ENCODE measurements at regions not wholly inside any gene's neighbourhood (a gene's known extent, or its start where the extent isn't known, plus 50 kb on each side); places are given as distances from the start of the nearest gene placed in this dataset.
"Not testable (repeated sequence)": the region's sequence is repeated elsewhere in the genome, so short reads cannot be mapped to it uniquely, and the experiment has no call there.

- DNase-seq, result no peak
Observed at GRCh38 chr6:21935561-21936028, 342.0 kb downstream of the SOX4 start.

GRCh38 chr6:21937466-21937865 is 343.9 kb downstream of the SOX4 start:
- DNase-seq, result no peak

DNA sequence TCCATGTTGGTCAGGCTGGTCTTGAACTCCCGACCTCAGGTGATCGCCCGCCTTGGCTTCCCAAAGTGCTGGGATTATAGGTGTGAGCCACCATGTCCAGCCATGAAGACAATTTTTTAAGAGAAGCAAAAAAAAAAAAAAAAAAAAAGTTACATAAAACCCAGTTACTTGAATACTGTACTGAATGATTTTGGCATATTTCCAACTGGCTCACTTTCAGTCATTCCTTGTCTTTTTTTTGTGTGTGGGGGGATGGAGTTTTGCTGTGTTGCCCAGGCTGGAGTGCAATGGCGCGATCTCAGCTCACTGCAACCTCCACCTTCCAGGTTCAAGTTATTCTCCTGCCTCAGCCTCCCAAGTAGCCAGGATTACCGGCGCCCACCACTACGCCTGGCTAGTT is 345.5 kb downstream of the SOX4 start:
- DNase-seq, result not testable (repeated sequence)

GRCh38 chr6:21941926-21942325 is 348.4 kb downstream of the SOX4 start:
- no peak for DNase-seq

DNA sequence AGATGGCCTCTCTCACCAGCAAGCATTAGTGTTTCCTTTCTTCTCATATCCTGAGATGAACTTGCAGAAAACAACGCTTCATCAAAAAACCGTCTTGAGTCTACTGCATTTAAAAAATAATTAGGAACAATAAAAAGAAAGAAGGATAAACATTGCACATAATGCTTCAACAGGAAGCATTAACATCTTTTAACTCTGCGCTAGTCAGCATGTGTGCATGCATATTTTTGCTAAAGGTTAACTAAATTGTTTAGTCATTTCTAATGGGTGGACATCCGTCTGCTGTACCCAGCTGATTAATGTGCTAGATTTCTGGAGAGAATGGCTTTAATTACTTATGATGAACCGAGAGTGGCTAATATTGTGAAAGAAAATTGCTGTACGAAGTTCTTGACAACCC is 349.3 kb downstream of the SOX4 start:
- DNase-seq, result no peak

GRCh38 chr6:21946298-21946783 is 350.5 kb downstream of the PRL start:
- no peak for DNase-seq

GRCh38 chr6:21947227-21947626 is 349.6 kb downstream of the PRL start:
- not testable (repeated sequence) for DNase-seq

GRCh38 chr6:21947731-21948386 is 349.0 kb downstream of the PRL start:
- no peak for DNase-seq

GRCh38 chr6:21949211-21949801 is 347.5 kb downstream of the PRL start:
- DNase-seq, result no peak

GRCh38 chr6:21952367-21952766 is 344.5 kb downstream of the PRL start:
- no peak for DNase-seq

GRCh38 chr6:21953831-21954801 is 342.7 kb downstream of the PRL start:
- no peak for DNase-seq

DNA sequence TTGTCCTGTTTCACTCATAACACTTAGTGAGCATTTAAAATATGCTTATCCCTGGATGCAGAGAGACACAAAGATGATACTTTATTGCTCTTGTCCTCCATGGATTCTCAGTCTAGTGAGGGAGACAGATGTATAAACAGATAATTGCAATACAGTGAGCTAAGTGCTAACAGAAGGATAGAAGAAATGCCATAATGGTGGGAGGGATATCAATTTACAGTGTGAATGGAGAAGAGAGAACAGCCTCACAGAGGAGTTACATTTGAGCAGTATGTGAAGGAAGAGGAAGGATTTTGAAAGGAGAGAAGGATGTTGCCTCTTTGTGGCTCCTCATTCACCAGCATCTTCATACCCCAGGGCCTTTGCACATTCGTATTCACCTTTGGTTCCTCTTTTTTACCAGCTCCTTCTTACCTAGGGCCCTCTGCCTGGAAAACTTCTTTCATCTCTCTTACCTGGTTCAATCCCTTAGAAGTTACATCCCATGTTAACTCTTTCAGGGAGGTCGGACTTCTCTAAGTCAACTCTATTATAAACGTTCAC is 341.7 kb downstream of the PRL start:
- DNase-seq, result no peak

- DNase-seq, result no peak
Observed at GRCh38 chr6:21955951-21956350, 340.9 kb downstream of the PRL start.

DNA sequence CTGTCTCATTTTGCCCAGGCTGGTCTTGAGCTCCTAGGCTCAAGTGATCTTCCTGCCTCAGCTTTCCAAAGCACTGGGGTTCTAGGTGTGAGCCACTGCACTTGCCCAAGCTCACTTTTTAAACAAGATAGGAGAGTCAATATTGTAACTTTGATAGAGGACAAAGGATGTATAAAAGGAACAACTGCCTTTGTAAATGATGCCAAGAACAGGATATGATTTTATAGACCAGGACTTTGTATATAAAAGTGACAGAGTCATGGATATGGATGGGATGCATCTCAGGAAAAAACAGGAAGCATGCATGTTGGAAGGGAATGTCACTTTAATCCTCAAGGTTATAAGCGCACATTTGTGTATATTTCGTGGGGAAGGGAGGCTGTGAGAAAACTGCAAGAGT is 338.4 kb downstream of the PRL start:
- DNase-seq, result no peak

- no peak for DNase-seq
Observed at GRCh38 chr6:21961226-21961625, 335.6 kb downstream of the PRL start.

DNA sequence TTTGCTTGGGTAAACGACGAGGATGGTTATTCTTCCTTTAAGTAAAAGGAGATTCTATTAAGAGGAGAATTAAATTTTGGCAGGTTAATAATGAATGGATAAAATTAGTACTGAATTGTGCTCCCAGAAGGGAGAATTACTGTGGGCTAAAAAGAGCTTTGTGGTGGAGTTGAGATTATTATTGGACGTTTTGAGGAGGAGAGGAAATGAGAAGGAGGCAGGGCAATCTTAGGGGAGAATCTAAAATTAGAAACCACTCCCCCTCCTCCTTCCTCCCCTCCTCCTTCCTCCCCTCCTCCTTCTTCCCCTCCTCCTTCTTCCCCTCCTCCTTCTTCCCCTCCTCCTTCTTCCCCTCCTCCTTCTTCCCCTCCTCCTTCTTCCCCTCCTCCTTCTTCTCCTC is 331.8 kb downstream of the PRL start:
- DNase-seq, result no peak

DNA sequence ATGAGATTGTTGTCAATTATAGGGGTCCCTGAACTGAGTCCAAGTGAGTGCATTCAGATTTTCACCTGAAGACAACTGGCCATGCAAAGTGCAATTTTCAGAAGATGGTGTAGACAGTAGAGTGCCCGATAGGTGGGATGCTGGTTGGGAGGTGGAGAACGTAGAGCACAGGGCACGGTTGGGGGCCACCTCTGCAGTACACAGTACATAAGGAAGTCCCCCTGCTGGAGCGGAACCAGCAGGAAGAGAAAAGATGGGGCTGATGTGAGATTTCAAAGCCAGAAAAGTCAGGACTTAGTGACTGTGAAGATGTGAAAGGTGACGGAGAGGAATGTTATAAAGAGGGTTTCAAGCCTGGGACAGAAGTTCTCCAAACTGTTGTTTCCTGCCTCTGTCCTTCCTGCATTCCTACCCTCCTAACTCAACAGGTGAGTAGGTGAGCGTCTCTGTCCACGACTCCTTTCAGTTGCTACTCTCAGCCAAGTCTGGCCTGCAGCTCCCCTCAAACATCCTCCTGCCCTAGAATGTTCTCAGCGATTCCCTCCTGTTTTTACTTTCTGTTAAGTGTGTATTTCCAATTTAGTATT is 330.8 kb downstream of the PRL start:
- DNase-seq, result no peak

- no peak for DNase-seq
Observed at GRCh38 chr6:21967056-21967974, 329.5 kb downstream of the PRL start.

DNA sequence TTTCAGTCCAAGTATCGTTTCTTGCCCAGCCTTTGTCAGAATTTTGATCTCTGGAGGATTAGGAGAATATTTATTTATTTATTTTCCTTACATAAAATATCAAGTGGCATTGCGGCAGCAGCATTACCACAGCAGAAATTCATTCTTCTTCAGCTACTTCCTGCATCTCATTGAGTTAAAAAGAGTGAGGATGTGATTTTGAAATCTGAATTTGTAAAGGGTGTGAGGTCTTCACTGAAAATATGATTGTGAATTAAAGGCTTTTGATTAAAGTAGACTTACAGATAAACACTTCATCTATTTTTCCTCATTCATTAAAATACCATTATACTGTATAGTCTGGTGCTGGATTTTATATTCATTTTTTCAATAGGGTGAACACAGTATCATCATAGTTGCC is 328.4 kb downstream of the PRL start:
- DNase-seq, result no peak

DNA sequence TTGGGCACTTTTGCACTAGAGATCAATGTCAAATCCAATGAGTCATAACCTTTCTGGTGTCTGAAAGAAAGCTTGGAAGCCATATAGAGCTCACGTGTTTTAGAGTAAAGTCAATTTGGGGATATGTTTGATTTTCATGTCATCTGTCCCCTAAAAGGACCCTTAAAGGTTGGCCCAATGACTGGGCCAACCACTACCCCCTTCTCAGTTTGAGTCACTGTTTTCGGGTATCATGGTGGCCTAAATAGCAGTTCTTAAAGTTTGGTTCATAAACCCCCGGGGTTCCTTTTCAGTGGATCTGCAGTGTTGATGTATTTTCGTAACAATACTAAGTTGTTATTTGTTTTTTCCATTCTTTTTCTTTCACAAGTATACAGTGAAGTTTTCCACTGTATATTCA is 327.6 kb downstream of the PRL start:
- no peak for DNase-seq

GRCh38 chr6:21970569-21971300 is 326.1 kb downstream of the PRL start:
- no peak for DNase-seq
